HG03103 (cell line): ENCODE measurements at regions not wholly inside any gene's neighbourhood (a gene's known extent, or its start where the extent isn't known, plus 50 kb on each side); places are given as distances from the start of the nearest gene placed in this dataset.
"Not testable (repeated sequence)": the region's sequence is repeated elsewhere in the genome, so short reads cannot be mapped to it uniquely, and the experiment has no call there.

Source experiments
- ATAC-seq: cut with Tn5 transposase; IDR thresholded peaks from one replicate; pipeline ENCODE4 v1.9.1; 2021; ENCODE audit warnings: low read depth; ENCODE audit not compliant: unreplicated experiment

- ATAC-seq: no peak
Measured at GRCh38 chr10:29882766-29883165, 176.6 kb downstream of the JCAD start.

GRCh38 chr10:29881811-29882210, 177.6 kb downstream of the JCAD start:
- ATAC-seq: no peak

GRCh38 chr10:29881336-29881771, 178.0 kb downstream of the JCAD start:
- no peak for ATAC-seq

- ATAC-seq: no peak
Measured at GRCh38 chr10:29880856-29881255, 178.5 kb downstream of the JCAD start.

GRCh38 chr10:29879862-29880261, 179.5 kb downstream of the JCAD start:
- no peak for ATAC-seq

GRCh38 chr10:29878492-29878891, 180.9 kb downstream of the JCAD start:
- no peak for ATAC-seq

GRCh38 chr10:29877793-29878491, 181.4 kb downstream of the JCAD start:
- no peak for ATAC-seq

GRCh38 chr10:29876008-29876555, 183.3 kb downstream of the JCAD start:
- ATAC-seq: no peak

GRCh38 chr10:29874606-29875269, 184.6 kb downstream of the JCAD start:
- ATAC-seq: no peak

- no peak for ATAC-seq
Measured at GRCh38 chr10:29873941-29874484, 185.4 kb downstream of the JCAD start.

- ATAC-seq: no peak
Measured at GRCh38 chr10:29870522-29871044, 188.8 kb downstream of the JCAD start.

GRCh38 chr10:29869593-29869992, 189.8 kb downstream of the JCAD start:
- ATAC-seq: no peak

GRCh38 chr10:29866356-29866755, 193.0 kb downstream of the JCAD start:
- ATAC-seq: no peak

- no peak for ATAC-seq
Measured at GRCh38 chr10:29865700-29866355, 193.6 kb downstream of the JCAD start.

- ATAC-seq: no peak
Measured at GRCh38 chr10:29862923-29863614, 196.3 kb downstream of the JCAD start.

- ATAC-seq: no peak
Measured at GRCh38 chr10:29861811-29862505, 197.4 kb downstream of the JCAD start.

GRCh38 chr10:29861231-29861630, 198.2 kb downstream of the JCAD start:
- not testable (repeated sequence) for ATAC-seq

GRCh38 chr10:29860166-29860565, 199.2 kb downstream of the JCAD start:
- ATAC-seq: no peak

- ATAC-seq: no peak
Measured at GRCh38 chr10:29859521-29860130, 199.8 kb downstream of the JCAD start.
